GM18498 (cell line): ENCODE measurements at regions not wholly inside any gene's neighbourhood (a gene's known extent, or its start where the extent isn't known, plus 50 kb on each side); places are given as distances from the start of the nearest gene placed in this dataset.

Source experiments
- ATAC-seq: cut with Tn5 transposase; IDR thresholded peaks from one replicate; pipeline ENCODE4 v1.9.1; 2021; ENCODE audit warnings: mild to moderate bottlenecking, moderate library complexity; ENCODE audit not compliant: unreplicated experiment

DNA sequence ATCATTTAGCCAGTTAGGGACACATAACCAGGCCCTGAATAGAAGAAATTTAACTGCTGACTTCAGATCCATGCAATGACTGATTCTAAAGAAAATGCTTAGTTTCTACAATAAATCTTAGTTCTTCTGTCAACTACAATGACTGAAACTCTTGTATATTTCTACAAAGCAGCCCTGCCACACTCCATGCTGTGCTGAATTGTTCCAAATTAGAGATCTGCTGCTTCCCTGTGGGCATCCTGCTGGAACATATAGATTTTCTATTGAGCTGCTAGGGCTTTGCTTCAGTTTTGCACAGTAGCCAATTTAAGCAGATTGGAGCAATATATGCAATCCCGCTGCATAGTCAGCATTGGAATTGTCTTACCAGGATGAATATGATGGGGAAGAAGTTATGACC is 312.8 kb upstream of the SMIM31 start:
- no peak for ATAC-seq

DNA sequence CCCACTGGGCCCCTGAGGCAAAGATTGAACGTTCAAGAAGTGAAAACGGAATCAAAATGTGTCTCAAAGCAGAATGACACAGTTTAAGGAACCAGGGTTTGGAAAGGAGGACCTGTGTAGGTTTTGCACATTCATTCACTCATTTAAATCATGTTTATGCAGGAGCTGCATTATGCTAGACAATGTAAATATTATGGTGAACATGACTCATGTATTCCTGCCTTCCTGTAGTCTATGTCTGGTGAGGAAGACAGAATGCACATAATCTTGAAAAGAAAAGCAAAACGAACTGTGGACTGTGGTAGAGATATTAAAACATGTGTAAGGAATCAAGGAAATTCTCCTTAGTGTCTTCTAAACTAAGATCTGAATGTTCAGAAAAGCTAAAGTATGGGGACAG is 311.8 kb upstream of the SMIM31 start:
- no peak for ATAC-seq

DNA sequence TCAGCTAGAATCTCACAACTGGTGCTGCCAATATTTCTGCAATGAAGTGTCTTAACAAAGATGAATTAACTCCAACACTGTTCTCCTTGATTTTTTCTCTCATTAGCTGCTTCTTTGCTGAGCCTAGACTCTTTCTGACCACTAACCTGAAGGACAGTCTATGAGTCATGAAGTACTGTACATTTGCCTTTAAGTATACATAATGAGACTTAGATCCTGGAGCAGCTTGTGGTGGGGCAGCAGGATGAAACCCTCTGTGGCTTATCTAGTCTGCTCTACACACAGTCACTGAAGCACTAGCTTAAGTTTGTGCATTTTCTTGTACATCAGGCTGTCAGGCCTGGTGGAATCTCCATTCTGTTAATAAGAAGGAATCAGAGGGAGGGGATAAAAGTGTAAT is 307.4 kb upstream of the SMIM31 start:
- no peak for ATAC-seq

DNA sequence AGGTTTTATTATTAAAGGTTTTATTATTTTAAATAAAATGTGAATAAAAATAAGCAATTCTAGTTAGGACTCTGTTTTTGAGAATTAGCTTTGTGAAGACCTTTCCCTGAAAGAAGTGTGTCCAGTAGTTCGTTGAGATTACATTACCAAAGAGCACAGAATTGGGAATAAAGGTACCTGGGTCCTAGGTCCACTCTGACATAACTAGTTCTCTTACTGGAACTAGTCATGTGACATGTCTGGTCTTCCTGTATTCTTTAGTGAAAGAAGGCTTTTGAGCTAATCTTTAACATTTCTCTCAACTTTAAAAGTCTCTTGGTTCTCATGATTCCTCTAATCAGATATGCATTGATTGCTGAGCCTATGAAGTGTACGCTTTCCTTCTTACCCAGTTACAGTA is 292.0 kb upstream of the SMIM31 start:
- no peak for ATAC-seq

DNA sequence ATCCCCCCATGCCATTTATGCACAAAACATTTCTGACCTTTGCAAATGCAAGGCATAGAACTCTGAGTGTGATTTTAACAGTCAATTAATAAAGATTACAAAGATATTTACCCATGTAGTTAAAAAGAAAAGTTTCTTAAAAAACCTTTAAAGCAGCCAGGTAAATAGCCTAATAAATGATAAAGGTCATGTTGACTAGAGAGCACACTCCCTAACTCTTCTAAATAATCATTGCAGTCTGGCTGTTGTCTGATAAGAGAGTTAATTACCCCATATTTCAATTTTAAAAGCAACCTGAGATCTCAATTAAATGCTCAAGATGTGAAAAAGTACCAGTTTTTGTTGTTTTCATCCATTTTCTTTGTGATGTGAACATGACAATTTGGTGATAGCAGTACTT is 291.5 kb upstream of the SMIM31 start:
- ATAC-seq: no peak

DNA sequence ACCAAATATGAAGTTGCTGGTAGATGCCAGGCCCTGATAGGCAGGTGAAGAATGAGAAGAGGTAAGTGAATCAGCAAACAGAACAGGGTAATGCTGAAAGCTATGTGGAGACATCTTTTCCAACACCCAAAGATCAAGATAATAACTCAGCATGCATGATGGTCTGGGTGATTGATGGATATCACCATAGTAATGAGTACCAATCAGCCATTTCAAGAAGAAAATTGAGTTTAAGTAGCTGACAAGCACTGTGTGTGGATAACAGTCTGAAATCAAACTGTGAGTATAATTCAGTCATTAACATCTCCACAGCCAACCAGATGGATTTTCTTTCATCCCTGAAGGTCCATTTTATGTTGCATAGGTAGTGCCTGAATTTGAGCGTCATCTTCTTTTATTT is 289.6 kb upstream of the SMIM31 start:
- ATAC-seq: no peak

DNA sequence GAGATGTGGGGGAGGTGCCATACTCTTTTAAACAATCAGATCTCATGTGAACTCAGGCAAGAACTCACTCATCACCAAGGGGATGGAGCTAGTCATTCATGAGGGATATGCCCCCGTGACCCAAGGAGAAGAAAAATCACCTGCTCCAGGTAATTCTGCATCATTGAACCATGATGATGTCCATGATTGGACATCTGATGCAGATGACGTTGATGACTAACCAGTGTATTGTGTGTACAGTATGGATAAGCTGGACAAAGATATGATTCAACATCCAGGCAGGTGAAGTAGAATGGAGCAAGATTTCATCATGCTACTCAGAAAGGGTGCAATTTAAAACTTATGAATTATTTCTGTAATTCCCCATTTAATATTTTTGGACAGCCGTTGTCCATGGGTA is 286.4 kb upstream of the SMIM31 start:
- no peak for ATAC-seq

DNA sequence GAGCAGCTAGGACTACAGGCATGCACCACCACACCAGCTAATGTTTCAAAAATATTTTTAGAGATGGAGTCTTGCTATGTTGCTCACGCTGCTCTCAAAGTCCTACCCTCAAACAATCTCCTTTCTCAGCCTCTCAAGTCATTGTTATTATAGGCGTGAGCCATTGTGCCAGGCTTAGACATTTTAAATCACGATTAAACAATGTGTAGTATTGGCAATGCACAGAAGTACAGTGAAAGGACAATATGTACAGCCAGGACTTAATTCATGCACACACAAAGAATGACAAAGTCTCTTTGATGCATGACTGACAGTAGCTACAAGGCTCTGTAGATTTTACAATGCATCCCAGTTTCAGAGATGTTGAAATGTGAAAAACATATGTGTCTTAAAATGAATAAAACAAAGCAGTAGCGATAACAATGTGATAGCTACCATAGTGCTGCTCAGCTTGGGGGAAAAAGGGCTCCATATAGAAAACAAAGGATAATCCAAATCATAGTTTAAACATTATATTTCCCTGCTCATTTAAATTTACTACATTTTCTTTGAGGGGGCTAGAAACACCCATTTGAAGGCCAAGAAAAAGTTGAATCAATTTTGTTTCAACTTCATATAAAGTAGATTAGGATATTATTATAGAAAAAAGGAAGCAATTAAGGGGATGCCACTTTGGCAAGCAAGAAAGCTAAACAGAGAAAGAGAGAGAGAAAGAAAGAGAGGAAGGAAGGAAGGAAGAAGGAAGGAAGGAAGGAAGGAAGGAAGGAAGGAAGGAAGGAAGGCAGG is 272.4 kb upstream of the SMIM31 start:
- no peak for ATAC-seq

DNA sequence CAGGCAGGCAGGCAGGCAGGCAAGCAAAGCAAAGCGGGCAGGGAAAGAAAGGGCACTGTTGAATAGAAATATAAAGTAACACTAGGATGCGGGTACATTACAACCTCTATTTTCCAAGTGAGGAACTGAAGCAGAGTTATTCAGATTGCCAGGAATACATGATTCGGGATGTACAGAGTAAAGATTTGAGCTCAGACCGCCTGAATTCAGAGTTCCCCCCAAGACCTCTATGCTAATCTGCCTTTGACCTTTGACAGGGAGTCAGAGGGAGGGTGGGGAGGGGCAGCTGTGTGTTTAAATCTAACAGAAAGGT is 271.9 kb upstream of the SMIM31 start:
- no peak for ATAC-seq

DNA sequence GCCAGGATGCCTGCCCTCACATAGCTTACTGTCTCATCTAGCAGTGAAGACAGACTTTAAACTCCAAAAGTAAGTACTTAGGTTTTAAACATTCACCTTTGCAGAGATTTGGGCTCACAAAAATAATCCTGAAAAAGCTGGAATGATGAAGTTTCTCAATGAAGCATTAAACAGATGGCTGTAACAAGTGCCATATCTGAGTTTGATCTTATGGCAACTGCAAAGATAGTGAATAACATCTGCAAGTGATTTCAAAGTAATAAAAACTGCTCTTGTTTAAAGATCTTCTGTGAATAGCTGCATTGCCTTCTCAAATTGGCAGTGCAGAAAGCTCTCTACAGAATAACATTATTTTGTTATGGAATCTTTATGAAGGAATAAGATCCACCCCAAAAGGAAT is 271.2 kb upstream of the SMIM31 start:
- ATAC-seq: no peak

DNA sequence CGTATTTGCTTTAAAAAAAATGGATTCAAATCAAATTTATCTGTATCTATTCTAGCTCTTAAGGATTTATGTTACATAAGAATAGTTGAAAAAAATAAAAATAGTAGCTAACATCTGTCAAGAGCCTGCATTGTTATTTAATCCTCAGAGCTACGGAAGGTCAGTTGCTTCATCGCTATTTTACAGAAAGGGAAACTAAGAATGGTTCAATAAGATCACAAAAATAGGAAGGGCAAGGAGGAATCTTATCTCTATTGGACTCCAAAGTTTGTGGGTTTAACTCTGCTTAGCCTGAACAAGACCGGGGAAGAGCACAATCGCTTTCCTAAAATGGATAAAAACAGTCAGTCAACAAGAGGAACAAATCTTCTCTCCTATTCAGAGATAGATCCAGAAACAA is 270.2 kb upstream of the SMIM31 start:
- ATAC-seq: no peak

DNA sequence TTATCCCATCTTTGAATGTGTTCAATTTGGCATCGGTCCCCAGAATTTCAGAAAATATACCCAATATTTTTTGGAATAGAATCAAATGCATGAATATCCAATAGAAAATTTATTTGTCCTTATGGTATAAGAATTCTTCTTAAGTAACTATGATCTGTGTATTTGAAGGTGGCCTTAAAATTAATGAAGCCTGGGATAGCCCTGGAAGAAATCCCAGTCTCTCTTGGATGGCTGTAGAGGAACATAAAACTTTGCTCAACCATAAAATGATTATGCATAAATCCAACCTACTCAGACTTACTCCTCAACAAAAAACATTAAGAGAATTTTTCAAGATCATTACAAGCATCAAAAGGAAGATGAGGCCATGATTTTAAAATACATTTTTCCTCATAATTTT is 269.4 kb upstream of the SMIM31 start:
- ATAC-seq: no peak

DNA sequence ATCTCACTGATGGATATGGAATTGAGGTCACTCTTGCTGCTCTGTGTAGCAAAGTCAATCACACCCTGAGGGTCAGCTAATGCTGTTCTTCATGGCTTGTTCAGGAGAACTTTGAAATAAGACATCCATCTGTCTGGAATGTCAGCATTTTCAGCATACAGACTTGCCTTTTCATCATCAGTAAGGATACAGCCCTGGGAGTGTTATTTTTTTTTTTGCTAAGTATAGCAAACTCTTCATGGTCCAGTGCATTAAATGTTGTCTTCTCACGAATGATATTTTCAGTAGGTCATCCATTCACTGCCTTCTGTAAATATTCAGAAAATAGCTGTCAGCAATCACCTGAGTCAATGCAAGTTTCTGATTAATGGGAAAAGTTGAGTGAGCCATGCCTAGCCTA is 268.8 kb upstream of the SMIM31 start:
- ATAC-seq: no peak

DNA sequence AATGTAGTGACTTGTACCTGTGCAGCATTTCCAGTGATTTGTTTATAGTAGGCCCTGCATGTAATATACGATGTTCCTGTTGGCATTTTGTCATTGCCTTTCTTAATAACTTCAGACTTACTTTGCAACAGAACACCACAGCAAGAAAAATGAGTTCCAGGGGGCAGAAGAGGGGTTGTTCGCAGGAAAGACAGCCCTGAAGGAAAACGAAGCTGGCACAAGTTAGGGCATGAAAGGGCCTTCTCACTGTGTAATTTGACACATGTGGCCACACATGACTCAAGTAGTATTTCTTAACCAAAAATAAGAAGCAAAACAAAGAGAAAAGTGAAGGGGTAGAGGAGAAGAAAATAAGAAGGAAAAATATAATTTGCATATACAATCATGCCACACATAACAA is 265.8 kb upstream of the SMIM31 start:
- ATAC-seq: no peak

DNA sequence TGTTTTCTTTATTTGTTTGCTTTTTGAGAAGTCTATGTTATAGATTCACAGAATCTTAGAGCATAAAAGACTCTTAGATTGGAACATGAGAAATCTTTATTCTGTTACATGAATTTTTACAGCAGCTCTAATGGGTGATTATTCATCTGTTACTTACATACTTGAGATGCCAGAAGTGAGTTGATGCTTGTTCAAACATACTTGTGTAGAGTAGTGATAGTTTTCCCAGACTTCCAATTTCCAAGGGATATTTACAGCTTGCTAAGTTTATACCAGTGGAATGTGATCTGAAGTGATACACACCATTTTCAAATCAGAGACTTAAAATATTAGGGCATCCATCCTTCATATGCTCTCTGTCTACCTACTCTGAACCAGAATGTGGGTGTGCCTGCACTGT is 252.9 kb upstream of the SMIM31 start:
- no peak for ATAC-seq

DNA sequence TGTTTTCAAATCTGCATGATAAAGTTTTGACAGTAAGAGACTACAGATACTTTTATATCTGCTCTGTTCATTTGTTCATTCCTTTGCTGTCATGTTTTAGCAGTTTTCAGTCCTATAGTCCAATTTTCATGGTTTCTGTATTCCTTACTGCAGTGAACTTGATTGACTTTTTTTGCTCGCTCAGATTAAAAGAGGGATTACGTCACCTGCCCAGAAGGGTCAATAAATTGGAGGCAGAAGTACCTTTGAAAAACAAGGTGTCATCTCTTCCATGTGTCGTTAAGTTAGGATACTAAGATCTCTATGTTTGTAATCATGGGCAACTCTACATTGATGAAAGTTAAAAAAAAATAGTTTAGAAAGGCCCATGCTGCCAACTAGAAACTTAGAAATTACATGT is 250.1 kb upstream of the SMIM31 start:
- no peak for ATAC-seq

DNA sequence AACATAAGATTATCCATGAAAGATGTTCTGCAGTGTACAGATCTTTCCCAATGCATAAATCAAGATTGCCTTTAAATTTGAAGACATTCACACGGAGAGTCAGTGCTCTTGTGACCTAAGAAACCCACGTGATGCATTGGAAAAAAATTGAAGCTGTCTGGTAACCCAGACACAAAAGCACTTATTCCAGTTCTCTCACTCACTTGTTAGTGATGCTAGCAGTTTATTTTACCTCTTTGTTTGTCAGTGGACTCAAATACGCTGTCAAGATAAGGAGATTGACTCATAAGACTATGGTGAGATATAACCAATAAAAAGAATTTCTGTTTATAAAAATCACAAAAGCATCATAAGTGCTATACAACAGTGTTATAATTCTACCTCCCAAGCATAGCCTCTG is 245.8 kb upstream of the SMIM31 start:
- no peak for ATAC-seq

DNA sequence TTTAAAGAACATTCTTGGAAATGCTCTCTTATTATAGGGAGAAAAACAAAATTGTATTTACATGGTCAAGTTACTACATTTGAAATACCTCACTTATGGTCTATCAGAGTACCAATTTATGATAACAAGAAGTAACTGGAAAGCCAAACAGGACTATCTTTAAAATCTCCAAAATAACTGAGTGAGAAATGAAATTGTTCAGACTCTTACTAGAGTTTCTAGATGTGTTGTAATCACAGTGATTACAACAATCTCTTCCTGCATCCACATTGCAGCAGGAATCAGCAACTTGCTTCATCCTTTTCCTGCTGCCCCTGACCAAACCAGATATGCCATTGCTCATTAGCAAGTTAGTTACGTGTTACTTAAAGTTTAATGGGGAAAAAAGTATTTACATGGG is 245.2 kb upstream of the SMIM31 start:
- no peak for ATAC-seq

DNA sequence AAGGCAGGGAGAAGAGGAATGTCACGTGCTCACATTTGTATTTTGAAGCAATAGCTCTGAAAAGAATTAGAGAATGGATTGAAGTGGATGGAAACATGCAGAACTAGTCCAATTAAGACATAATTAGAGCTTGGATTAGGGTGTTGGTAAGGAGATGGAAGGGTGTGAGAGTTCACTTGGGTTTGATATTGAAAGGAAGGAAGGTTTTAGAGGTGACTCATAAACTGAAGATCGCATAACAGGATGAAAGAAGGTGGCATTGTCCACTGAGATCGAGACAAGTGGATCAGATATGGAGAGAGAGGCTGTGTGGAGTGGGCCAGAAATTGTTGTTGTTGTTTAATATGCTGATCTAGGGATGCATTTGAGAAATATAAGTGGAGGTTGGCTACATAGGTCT is 244.0 kb upstream of the SMIM31 start:
- no peak for ATAC-seq

DNA sequence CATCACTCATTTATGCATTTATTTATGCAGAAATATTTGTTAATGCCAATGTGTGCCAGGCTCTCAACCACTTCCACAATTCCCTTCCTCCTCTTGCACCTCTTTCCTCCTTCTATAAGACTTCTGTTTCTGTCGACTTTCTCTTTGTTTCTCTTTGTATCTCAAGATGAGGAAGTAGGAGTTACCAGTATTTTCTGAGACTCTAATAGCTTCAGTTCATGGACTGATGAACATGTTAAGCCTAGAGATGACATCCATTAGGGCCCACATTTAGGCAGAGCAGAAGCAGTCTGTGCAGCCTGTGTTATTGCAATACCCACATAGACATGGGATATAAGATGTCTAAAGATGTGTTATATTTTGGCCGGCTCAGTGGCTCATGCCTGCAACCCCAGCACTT is 241.8 kb upstream of the SMIM31 start:
- ATAC-seq: no peak

DNA sequence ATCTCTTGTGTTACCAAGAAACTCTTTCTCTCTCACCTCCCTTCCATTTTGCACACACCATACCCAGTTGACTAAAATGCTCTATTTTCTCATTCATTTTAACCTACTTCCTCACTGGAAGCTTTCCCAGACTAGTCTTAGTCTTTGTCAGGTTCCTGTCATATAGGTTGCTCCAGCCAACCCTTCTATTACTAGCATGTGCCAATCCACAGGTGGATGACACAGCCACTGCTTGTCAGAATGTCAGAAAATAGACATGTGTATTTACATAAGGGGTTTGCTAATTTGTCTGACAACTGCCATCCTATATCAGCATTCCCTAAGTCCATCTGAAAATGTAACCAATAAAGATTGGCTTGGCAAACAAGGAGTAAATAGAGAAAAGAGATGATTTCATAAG is 239.2 kb upstream of the SMIM31 start:
- no peak for ATAC-seq

DNA sequence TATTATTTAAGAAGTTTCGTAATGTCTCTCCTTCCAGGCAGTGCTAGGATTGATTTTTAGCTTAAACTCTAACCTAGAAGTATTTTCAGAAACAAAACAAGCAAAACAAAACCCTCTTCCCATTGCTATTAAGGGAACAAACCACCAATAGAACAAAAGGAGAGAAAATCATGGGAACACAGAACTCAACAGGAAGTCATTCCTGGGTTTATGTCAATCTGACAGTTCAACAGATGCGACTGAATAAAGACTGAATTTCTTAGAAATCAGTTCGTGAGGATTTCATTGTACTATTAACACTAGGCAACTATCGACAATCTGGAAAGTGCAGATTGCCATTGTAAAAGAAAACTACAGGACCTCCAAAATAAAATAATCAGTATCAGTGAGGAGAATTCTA is 229.1 kb upstream of the SMIM31 start:
- no peak for ATAC-seq

DNA sequence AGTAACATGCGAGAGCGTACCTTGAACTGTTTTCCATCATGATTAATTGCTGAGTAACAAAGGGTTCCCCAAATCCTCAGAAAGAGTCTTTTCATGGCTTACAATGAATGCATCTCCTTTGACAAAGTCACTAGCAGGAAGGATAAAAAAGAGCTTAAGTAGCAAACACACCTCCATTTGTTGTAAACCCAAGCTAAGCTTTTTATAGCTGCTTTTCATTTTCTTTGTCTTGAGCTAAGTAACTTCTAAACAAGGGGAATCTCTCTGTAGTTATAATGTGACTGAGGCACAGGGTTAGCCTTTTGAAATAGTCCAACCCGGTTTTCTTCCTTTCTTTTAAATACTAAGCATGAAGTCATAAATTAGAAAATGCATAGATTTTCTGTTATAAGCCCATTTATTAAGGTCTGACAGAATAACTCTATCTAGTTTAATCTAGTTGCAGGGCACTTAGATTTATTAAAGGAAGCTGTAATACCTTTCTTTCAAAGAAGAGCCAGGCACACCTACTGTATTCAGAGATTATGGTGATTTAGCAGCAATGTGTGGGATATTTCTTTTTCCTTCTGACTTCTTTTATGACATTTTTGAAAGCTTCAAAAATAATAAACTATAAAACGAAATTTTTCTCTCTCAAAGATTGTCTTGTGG is 226.9 kb upstream of the SMIM31 start:
- ATAC-seq: no peak
